HG02970 (cell line): ENCODE measurements at regions not wholly inside any gene's neighbourhood (a gene's known extent, or its start where the extent isn't known, plus 50 kb on each side); places are given as distances from the start of the nearest gene placed in this dataset.

ENCODE experiments used
- ATAC-seq: cut with Tn5 transposase; IDR thresholded peaks from one replicate; pipeline ENCODE4 v1.9.1; 2021; ENCODE audit warnings: mild to moderate bottlenecking, moderate library complexity, moderate number of reproducible peaks; ENCODE audit not compliant: unreplicated experiment, low FRiP score

DNA sequence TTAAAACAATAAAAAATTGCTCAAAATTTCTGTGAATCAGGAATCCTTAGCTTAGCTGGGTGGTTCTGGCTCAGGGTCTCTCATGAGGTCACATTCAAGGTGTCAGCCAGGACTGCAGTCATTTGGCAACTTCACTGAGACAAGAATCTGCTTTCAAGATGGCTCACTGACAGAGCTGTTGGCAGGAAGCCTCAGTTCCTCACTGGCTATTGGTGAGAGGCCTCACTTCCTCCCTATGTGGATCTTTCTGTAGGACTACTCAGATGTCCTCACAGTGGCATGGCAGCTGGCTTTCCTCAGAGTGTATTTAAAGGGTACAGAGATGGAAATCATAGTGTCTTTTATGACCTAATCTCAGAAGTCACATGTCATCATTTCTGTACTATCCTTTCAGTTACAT lies 785.7 kb downstream of the ADGRL2 start:
- ATAC-seq: no peak

DNA sequence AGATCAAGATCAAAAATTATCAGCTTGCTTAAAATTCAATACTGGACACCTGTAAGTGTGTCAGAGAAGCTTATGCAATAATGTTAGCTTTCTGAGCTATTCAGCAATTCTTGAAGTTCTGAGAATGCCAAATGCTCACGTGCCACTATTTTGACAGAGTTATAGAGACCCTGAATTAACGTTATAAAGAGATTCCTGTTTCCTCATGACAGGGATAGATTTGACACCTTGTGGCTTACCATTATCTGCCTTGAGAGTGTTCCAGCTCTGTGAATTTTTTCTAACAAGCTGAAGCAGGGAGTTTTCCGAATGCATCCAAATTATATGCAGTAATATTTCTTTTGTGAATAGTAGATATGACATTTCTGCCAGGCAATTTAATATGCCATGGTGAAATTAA lies 781.6 kb downstream of the ADGRL2 start:
- no peak for ATAC-seq

DNA sequence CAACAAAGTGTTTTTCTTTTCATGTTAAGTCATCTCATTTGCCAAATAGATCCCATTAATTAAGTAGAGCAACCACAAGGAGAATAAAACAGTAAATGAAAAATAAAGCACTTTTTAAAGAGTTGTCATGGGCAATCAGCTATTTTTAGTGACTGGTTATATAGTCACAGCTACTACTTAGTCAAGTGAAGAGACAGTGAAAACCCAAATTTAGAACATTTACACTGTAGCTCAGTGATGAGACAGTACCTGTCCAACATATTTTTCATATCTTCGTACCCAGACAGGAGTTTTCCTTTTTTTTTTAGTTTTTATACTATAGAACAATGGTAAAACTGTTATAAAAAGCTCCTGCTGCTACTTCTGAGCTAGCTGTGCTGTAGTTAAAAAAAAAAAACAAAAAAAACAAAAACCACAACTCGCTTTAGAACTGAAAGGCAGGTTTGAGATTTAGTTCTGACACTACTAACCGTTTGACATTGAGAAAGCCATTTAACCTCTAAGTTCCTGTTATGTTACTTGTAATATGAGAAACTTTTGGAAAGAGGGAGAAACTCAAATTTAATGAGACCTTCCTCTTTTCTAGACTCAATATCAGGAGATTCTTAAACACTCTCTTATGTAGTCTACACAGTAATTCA lies 777.5 kb downstream of the ADGRL2 start:
- no peak for ATAC-seq

DNA sequence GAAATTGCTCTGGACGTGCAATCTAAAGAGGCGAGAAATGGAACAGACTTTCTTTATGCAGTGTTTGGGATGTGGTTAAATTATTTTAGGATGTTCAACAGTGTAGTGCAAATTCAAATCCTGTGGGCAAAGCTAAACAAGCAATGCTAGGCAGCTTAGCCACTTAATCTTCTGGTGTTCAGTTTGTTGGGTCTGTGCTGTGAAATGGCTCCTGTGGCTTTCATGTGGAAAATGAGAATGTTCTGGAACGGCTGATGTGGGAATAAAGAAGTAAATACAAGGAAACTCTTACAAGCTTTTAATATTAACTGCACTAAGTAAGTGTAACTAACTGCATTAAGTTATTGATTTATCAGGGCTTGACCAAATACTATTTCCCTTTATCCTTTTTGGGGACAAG lies 766.6 kb downstream of the ADGRL2 start:
- ATAC-seq: no peak

DNA sequence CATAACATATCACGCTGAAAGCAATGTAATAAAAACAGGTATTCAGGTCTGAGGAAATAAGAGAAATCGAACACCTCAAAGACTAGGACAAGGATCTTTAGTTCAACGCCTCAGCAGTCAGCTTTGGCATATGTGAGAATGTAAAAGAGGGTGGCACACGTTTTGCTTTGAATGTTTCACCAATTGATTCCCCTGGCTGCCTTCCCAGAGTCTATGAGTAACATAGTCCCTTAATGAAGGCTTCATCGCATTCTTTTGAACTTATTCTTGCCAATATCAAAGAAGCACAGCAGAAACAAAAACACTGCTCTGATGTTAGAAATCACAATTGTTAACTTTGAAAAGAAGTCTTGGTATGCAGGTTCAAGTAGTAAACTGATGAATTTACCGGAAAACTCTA lies 764.8 kb downstream of the ADGRL2 start:
- no peak for ATAC-seq

DNA sequence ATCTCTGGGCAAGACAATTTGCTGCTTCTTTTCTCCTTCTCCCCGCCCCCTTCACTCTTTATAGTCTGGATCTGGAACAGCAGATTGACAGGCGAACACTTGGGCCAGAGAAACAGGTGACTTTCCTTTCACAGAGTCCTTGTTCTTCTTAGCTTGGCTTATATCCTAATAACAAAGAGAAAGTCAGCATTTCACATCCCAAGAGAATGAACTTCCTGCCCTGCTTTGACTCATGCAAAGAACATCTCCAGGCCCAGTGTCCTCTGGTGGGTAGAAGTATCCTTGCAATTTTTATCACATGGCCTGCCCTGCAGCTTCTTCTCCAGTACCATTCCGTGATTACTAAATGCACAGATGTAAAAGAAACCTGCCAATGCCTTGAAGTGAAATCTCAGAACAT lies 764.4 kb downstream of the ADGRL2 start:
- ATAC-seq: no peak

DNA sequence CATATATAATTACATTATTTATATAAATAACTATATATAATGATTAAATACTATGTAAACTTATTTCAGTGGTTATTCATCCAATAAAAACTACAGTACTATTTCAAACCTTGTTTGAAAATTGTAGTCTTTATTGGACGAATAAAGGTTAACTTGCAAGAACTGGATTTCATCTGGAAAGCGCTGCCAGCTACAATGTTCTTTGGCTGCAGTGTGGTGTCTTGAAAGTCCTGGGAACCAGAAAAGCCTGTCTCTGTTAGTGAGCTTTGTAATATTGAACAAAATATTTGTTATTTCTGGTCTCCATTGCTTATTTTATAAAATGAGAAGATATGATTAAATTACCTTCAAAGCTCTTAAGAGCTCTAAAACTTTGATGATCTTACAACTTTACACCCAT lies 763.6 kb downstream of the ADGRL2 start:
- no peak for ATAC-seq

DNA sequence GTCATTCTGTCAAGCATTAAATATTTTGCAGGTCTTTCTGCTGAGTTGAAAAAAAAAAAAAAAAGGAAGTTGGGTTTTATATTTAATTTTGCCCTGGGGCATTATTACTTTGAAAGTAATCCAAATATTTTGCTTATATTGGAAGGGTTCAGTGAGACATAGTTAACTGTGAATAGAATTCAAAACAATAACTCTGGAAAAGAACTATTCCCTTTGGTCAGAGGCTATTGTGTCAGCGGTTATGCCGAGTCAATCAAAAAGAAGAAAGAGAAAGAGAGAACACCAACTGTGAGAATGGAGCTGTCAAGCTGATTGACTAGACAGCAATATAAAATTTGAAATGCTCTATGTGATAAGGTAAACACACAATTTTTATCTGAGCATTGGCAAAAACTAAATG lies 761.7 kb downstream of the ADGRL2 start:
- ATAC-seq: no peak

DNA sequence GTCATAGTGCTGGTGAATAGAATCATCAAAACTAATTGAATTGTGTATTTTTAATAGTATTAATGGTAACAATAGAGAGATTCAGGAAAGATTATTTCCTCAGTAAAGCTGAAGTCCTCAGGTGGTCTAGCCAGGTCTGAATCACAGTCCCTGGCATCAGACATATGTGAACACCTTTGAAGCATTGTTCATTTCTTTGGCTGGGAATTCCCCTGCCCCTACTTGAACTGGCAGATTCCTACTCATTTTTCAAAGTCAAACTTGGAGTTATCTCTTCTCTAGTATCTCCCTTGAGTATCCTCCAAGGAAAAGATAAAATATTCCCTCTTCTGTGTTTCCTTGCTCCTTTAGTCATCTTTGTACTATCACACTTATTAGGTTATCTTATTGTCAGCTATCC lies 759.8 kb downstream of the ADGRL2 start:
- ATAC-seq: no peak

DNA sequence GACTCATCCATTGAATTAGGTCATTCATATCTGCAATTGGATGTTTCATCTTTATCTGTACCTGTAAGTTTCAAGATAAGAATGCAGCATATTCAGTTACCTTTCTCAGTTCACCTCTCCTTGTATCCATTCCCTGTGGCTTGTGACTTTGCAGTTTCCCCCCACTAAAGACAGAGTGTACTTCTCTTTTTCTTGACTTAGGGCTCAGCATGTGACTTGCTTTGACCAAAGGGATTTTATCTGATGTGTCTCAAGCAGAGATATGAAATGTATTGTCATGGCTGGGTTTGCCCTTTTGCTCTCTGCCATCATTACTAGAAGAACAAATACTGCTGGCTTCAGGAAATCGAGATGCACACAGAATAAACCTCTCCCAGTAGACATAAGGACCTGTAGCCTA lies 754.8 kb downstream of the ADGRL2 start:
- no peak for ATAC-seq

DNA sequence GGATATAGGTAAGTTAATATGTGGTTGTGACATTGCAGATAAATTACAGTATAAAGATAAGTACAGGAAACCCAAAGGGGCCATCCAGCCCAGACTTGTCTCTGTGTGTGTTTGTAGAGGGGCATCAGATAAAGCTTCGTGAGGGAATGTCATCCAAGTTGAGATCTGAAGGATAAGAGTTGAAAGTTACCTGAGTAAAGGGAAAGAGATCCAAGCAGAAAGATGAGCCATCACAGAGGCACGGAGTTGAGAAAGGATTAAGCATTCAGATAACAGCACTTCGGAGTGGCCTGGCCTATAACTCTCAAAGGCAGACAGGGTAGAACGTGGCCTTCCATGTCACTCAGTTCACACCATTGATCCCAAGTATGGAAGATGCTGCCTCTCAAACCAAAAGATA lies 749.1 kb downstream of the ADGRL2 start:
- no peak for ATAC-seq

DNA sequence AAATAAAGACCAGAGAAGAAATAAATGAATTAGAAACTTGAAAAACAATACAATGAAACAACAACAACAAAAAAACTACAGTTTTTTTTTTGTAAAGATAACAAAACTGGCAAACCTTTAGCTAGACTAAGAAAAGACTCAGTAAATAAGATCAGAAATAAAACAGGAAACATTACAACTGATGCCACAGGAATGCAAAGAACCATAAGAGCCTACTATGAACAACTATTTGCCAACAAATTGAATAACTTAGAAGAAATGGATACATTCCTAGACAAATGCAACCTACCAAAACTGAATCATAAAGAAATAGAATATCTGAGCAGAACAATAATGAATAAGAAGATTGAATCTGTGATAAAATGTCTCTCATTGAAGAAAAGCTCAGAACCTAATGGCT lies 742.0 kb downstream of the ADGRL2 start:
- no peak for ATAC-seq

DNA sequence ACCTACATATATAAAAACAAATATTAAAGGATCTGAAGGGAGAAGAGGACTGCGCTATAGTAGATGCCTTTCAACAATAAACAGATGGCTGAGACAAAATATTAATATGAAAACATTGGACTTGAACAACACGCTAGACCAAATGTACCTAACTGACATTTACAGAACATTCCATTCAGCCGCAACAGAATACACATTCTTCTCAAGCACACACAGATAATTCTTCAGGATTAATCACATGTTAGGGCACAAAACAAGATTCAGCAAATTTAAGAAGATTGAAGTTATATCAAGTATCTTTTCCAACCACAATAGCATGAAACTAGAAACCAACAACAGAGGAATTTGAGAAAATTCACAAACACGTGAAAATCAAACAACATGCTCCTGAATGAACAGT lies 741.4 kb downstream of the ADGRL2 start:
- no peak for ATAC-seq

DNA sequence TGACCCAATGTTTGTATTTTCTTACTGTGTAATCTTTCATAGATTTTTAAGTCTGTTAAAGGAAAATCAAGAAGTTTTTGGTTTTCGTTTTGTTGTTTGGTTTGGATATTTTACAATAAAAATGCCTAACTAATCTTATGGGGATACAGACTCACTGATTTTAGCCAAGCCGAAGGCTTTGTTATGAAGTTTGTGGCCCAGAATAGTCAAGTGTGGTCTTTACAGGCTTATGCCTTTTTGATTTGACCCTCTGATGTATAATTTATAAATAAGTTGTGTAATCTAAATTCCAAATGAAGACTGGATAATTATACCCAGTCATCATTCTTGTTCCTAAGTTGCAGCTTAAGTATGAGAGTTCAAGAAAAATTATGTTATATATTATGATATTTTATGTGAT lies 739.3 kb downstream of the ADGRL2 start:
- no peak for ATAC-seq

DNA sequence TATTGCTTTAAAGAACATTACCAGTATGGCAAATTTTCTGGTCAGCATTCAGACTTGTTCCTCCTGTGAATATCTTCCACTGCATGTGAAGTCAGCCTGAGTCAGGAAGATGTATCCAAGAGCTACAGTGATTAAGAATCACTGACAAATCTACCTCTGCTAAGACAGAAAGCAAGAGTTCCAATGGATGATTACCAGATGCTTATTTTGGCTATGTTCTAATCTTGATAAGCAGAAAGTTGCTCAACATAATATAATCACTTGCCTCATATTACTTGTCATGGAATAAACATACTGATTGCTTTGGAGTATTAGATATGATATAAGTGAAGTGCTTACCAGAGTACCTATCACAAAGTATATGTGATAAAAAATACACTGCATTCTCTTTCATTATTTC lies 738.1 kb downstream of the ADGRL2 start:
- no peak for ATAC-seq

DNA sequence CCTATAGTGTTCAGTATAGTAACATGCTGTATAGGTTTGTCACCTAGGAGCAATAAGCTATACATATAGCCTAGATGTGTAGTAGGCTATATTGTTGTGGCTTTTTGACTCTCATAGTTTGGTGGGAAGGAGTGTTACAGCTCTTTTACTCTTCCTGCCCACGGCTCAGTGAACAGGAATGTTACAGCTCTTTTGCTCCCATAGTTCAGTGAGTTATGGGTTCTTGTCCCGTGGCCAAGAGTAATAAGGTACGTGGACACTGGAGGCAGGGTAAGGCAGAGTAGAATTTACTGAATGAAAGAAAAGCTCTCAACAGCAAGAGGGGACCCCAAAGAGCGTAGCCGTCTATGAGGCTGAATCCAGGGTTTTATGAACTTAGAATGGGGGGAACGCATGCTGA lies 734.3 kb downstream of the ADGRL2 start:
- ATAC-seq: no peak

DNA sequence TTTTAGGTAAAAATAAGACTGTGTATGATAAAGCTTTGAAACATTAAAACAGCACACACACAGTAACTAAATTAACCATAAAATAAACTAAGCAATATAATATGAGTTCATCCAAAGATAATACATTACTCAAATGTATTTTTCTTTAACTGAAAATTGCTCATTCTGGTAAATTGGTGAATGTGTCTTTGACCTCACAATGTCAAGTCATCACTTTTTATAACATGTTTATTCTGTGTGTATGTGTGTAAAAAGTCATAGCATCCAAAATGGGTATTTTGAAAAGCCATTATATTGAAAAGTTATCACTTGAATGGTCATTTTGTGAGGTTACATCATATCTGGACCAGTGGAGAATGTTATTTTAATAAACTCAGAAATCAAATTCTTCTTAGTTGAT lies 724.6 kb downstream of the ADGRL2 start:
- no peak for ATAC-seq

DNA sequence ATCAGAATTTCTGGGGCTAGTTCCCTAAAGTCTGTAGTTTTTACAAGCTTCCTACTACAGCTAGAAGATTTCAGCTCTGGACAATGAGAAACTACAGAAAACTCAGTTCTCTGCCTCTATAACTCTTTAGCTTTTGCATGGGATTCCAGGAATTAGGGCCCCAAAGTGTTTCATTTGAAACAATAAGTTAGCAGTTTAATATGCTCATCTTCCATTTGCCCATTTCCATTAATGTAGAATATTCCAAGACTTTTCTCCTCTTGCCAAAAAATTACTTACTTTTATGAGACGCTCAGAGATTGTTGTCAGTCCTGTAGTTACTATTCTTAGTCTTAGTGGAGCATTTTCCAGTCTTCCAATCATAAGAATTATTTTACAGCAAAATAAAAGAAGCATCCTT lies 719.9 kb downstream of the ADGRL2 start:
- ATAC-seq: no peak

DNA sequence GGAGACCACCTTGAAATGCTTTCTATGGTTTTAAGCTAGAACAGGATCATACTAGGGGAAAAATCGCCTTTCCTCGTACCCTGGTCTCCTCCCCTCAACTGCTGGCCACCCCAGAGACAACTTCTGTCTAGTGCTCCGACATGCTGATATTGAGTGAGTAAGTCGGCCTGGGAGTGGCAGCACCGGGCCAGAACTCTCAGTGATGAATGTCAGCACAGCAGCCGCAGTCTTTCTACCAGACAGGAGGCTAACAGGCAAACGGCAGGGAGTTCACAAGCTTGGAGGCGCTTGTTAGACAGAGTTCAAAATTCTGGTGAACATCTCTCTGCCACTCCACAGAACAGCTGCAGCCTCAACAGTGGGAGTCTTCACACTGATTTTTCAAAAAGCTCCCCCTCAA lies 716.9 kb downstream of the ADGRL2 start:
- ATAC-seq: no peak

DNA sequence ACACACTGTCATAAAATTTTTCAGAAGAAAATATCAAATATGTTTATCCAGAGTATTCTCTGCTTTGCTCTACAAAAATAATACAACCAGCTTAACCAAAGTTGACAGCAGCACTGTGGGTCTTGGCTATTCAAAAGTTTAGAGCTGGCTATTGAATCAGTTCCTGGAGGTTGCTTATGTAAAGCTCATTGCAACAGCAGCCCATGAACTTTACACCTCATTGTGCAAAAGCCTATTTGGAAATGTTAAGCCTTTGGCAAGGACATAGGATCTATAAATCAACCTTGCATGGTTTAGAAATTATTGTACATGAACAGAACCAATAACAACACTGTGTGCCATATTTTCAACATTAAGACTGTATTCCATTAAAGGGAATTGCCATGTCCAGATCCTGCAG lies 714.9 kb downstream of the ADGRL2 start:
- no peak for ATAC-seq

DNA sequence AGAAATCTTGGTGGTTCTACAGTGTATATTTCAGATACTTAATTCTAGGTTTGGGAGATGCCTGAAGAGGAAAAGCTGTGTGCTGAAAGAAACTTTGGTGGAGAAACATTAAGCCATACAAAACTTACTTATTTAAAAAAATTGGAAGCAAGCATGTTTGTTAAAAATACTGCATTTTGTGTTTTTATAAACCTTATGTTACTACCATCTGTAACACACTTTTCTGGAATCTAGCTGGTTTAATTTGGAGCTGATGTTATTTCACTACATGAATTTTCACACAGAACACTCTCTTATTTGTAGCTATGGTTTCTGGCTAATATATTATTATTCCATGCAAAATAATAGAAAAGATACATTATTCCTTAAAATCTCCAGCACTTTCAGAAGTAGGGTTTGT lies 710.7 kb downstream of the ADGRL2 start:
- no peak for ATAC-seq

DNA sequence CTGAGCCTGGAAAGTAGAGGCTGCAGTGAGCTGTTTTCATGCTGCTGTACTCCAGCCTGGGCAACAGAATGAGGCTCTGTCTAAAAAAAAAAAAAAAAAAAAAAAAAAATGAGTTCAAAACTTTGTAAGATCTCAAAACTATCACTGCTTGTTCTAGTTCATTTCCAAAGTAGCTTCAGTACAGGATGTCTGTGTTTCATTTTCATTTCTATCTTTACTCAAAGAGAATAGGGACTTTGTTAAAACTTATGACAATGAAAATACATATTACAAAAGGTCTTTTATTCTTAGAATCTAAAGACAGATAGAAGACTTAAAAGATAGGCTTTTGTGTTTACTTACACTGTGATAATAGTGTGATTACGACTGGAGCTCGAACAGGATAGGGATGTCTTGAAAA lies 709.7 kb downstream of the ADGRL2 start:
- ATAC-seq: no peak

DNA sequence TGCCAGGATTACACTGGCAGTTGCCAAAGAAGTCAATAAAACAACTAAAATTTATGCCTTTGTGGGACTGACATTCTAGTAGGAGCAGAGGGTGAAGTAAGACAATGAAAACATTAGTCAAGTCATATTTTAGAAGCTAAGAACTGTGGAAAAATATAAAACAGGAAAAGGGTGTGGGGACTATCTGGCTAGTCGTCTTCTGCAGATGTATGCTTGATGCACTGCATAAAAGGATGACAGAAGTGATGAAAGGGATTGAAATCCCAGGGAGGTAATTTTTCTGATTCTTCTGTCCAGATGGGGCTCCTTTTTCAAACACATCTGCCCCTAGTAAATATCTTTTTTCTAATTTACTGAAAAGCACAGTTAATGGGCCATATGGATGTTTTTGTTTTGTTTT lies 706.3 kb downstream of the ADGRL2 start:
- ATAC-seq: no peak
